HCT116 (cell line): ENCODE measurements at regions not wholly inside any gene's neighbourhood (a gene's known extent, or its start where the extent isn't known, plus 50 kb on each side); places are given as distances from the start of the nearest gene placed in this dataset.

ENCODE experiments used
- ATAC-seq: fragments of 200-7000 bp; cut with Tn5 transposase; 2 replicates; pipeline ENCODE4 v1.9.1; 2020; ENCODE audit warnings: mild to moderate bottlenecking, moderate library complexity
- BruUV-seq: library from RNA; stranded (reverse); fragments of 400-500 nt; replicated peaks from 2 replicates; lab custom pipeline; 2021; lab: Mats Ljungman, UMichigan
- CTCF ChIA-PET: fragments of 300-600 bp; sonication (Branson Sonifier 250); formaldehyde crosslinking; loops from one replicate; lab custom pipeline; 2021; ENCODE audit warnings: antibody characterized with exemption; lab: Charles Lee
- POLR2A ChIA-PET: fragments of 300-600, 350-600 bp; sonication (Branson Sonifier 250); formaldehyde crosslinking; loops from one replicate; lab custom pipeline; 2021; ENCODE audit warnings: antibody characterized with exemption; lab: Charles Lee
- RAD21 ChIA-PET, 2 experiments: fragments of 300-600 bp; sonication (Branson Sonifier 250); formaldehyde crosslinking; loops; one replicate each; lab custom pipeline; 2023; ENCODE audit warnings: low total read pairs in 2 of 2; ENCODE audit not compliant: uncharacterized antibody in 2 of 2, unreplicated experiment in 2 of 2, low non-redundant PET in 1 of 2; lab: Charles Lee
- DNase-seq: peaks from one replicate; pipeline ENCODE4 v3.0.0-alpha.2; 2010; ENCODE audit warnings: low read depth, low spot score
- H2AFZ ChIP-seq: fragments of 200-600 bp; shearing (Covaris generic), sonication (generic); 2 replicates; pipeline ENCODE4 v1.6.1; 2017; ENCODE audit warnings: low read depth, mixed run types, mixed read lengths, antibody characterized with exemption, low read length; ENCODE audit not compliant: poor library complexity, severe bottlenecking
- H3K27ac ChIP-seq: 2 replicates; pipeline ENCODE4 v1.5.1; 2012; ENCODE audit warnings: low read depth, low read length
- H3K27me3 ChIP-seq: fragments of 200-600 bp; sonication (generic); 2 replicates; pipeline ENCODE4 v1.6.1; 2016; ENCODE audit warnings: mixed run types, low read length, mixed read lengths; ENCODE audit not compliant: insufficient read depth
- H3K36me3 ChIP-seq, 2 experiments: fragments of 200-500 bp in 1 of 2; fragments of 200-600 bp in 1 of 2; sonication (Bioruptor generic) in 1 of 2; sonication (generic) in 1 of 2; 2 replicates each; pipeline versions ENCODE4 v1.5.1 to v1.6.1; 2014 to 2016; ENCODE audit warnings: low read length in 2 of 2, inconsistent platforms in 1 of 2, mixed read lengths in 1 of 2, mixed run types in 1 of 2; ENCODE audit not compliant: insufficient read depth in 2 of 2, control insufficient read depth in 1 of 2
- H3K4me1 ChIP-seq, 2 experiments: fragments of 200-600 bp in 1 of 2; sonication (generic) in 1 of 2; 2 replicates each; pipeline versions ENCODE4 v1.5.1 to v1.6.1; 2012 to 2017; ENCODE audit warnings: low read length in 2 of 2, inconsistent platforms in 1 of 2, mild to moderate bottlenecking in 1 of 2, mixed read lengths in 1 of 2, mixed run types in 1 of 2, moderate library complexity in 1 of 2; ENCODE audit not compliant: insufficient read depth in 2 of 2, control insufficient read depth in 1 of 2
- H3K4me2 ChIP-seq: fragments of 200-600 bp; sonication (generic); 2 replicates; pipeline ENCODE4 v1.6.1; 2017; ENCODE audit warnings: mixed run types, low read length, mixed read lengths
- H3K4me3 ChIP-seq, 2 experiments: fragments of 200-600 bp in 1 of 2; sonication (generic) in 1 of 2; replicated peaks in 1 of 2; 2 replicates each; pipeline ENCODE4 v1.5.1; 2011 to 2016; ENCODE audit warnings: low read length in 2 of 2, control low read depth in 1 of 2, low read depth in 1 of 2, mild to moderate bottlenecking in 1 of 2, mixed read lengths in 1 of 2, mixed run types in 1 of 2
- H3K79me2 ChIP-seq: fragments of 200-600 bp; sonication (generic); 2 replicates; pipeline ENCODE4 v1.6.1; 2017; ENCODE audit warnings: mild to moderate bottlenecking, mixed run types, low read length, moderate library complexity, mixed read lengths; ENCODE audit not compliant: insufficient read depth
- H3K9ac ChIP-seq: fragments of 200-600 bp; sonication (generic); 2 replicates; pipeline ENCODE4 v1.6.1; 2016; ENCODE audit warnings: low read length, mixed read lengths
- H3K9me2 ChIP-seq: fragments of 200-600 bp; sonication (generic), shearing (Covaris generic); 2 replicates; pipeline ENCODE4 v1.6.1; 2017; ENCODE audit warnings: mixed run types, mild to moderate bottlenecking, moderate library complexity; ENCODE audit not compliant: insufficient read depth
- H3K9me3 ChIP-seq, 2 experiments: fragments of 200-500 bp in 1 of 2; fragments of 200-600 bp in 1 of 2; sonication (Bioruptor generic) in 1 of 2; sonication (generic) in 1 of 2; 2 replicates each; pipeline ENCODE4 v1.6.1; 2014 to 2017; ENCODE audit warnings: low read length in 2 of 2, mixed read lengths in 2 of 2, inconsistent platforms in 1 of 2, low read depth in 1 of 2, mild to moderate bottlenecking in 1 of 2, mixed run types in 1 of 2, moderate library complexity in 1 of 2; ENCODE audit not compliant: control insufficient read depth in 1 of 2, insufficient read depth in 1 of 2
- H4K20me1 ChIP-seq: fragments of 200-600 bp; sonication (generic), shearing (Covaris generic); 2 replicates; pipeline ENCODE4 v1.6.1; 2017; ENCODE audit warnings: mixed run types, mild to moderate bottlenecking, moderate library complexity; ENCODE audit not compliant: insufficient read depth
- ATF3 ChIP-seq: IDR thresholded peaks from 2 replicates; pipeline ENCODE4 v1.6.1; 2012
- CBX3 ChIP-seq: IDR thresholded peaks from 2 replicates; pipeline ENCODE4 v1.6.1; 2012; ENCODE audit warnings: low read depth
- CEBPB ChIP-seq: IDR thresholded peaks from 2 replicates; pipeline ENCODE4 v1.6.1; 2012; ENCODE audit warnings: low read depth
- CTCF ChIP-seq, 3 experiments: fragments of 200-600 bp in 1 of 3; sonication (generic) in 1 of 3; IDR thresholded peaks in 2 of 3; conservative IDR thresholded peaks in 1 of 3; 2 replicates each; pipeline ENCODE4 v1.5.1; 2012 to 2017; ENCODE audit warnings: low read depth in 2 of 3, low read length in 2 of 3, antibody characterized with exemption in 1 of 3, borderline replicate concordance in 1 of 3, control low read depth in 1 of 3, mild to moderate bottlenecking in 1 of 3, mixed read lengths in 1 of 3, mixed run types in 1 of 3, moderate library complexity in 1 of 3; ENCODE audit not compliant: insufficient read depth in 1 of 3
- ELF1 ChIP-seq: IDR thresholded peaks from 2 replicates; pipeline ENCODE4 v1.6.1; 2012; ENCODE audit warnings: low read depth, borderline replicate concordance
- EZH2 ChIP-seq: fragments of 200-600 bp; sonication (generic); IDR thresholded peaks from 2 replicates; pipeline ENCODE4 v1.6.1; 2017; ENCODE audit warnings: antibody characterized with exemption, mixed run types
- EZH2phosphoT487 ChIP-seq: fragments of 200-600 bp; IDR thresholded peaks from 2 replicates; pipeline ENCODE4 v1.6.1; 2018; ENCODE audit warnings: antibody characterized with exemption, borderline replicate concordance
- FOSL1 ChIP-seq: IDR thresholded peaks from 2 replicates; pipeline ENCODE4 v1.6.1; 2012; ENCODE audit warnings: low read depth
- JUND ChIP-seq: IDR thresholded peaks from 2 replicates; pipeline ENCODE4 v1.6.1; 2012
- POLR2A ChIP-seq: IDR thresholded peaks from 2 replicates; pipeline ENCODE4 v1.7.0; 2011; ENCODE audit warnings: borderline replicate concordance; ENCODE audit not compliant: insufficient read depth, insufficient read length; ENCODE audit errors: extremely low read depth
- RAD21 ChIP-seq: IDR thresholded peaks from 2 replicates; pipeline ENCODE4 v1.6.1; 2012; ENCODE audit warnings: low read depth, mild to moderate bottlenecking
- REST ChIP-seq: IDR thresholded peaks from 2 replicates; pipeline ENCODE4 v1.6.1; 2012; ENCODE audit warnings: low read depth
- SIN3A ChIP-seq: IDR thresholded peaks from 2 replicates; pipeline ENCODE4 v1.6.1; 2012; ENCODE audit warnings: low read depth
- TCF7L2 ChIP-seq: IDR thresholded peaks from 2 replicates; pipeline ENCODE4 v1.7.0; 2011; ENCODE audit warnings: borderline replicate concordance, inconsistent platforms; ENCODE audit not compliant: insufficient read depth, insufficient read length; ENCODE audit errors: extremely low read depth
- ZNF274 ChIP-seq: fragments of 200-500 bp; sonication (Bioruptor generic); IDR thresholded peaks from 2 replicates; pipeline ENCODE4 v1.6.1; 2014; ENCODE audit warnings: mild to moderate bottlenecking, low read depth, low read length, inconsistent platforms
- intact Hi-C: fragments of 100-400 bp; cut with micrococcal nuclease; formaldehyde crosslinking; loops from 2 replicates; pipeline ENCODE4 v1.10.0; 2022

- H4K20me1 ChIP-seq, result no peaks in the 10 kb centered on the region
- no peak overlapping the region for H3K4me2 ChIP-seq
- ATAC-seq (no peak), DNase-seq (no peak)
- H3K27me3 ChIP-seq, result no peaks in the 10 kb centered on the region
- RAD21 ChIA-PET, result no interaction called here
- no peak overlapping the region for H3K4me3 ChIP-seq
- H3K9ac ChIP-seq, result no peak overlapping the region
- H3K79me2 ChIP-seq, result no peaks in the 10 kb centered on the region
- TF ChIP-seq EZH2phosphoT487, result no peak
- H3K9me3 ChIP-seq, result peaks cover 8 to 10% of the 10 kb centered on the region in 2 experiments; a peak in 2 of 4 replicates
- intact Hi-C loops, result no loop called here
- no TSS peak for BruUV-seq
- no peaks in the 10 kb centered on the region for H3K9me2 ChIP-seq
- H3K36me3 ChIP-seq, result no peaks in the 10 kb centered on the region
- POLR2A ChIA-PET, result no interaction called here
- no peak overlapping the region for H3K27ac ChIP-seq
- H3K4me1 ChIP-seq, result no peaks in the 10 kb centered on the region
- H2AFZ ChIP-seq, result no peak overlapping the region
- CTCF ChIA-PET, result no interaction called here
Observed at GRCh38 chr6:51300510-51300909, 481.8 kb downstream of the TFAP2B start.

- no peak overlapping the region for H3K9ac ChIP-seq
- H3K4me2 ChIP-seq, result no peak overlapping the region
- ATAC-seq (no peak), DNase-seq (no peak)
- H3K79me2 ChIP-seq, result no peaks in the 10 kb centered on the region
- BruUV-seq, result no TSS peak
- H3K4me3 ChIP-seq, result no peak overlapping the region
- H3K4me1 ChIP-seq, result no peaks in the 10 kb centered on the region
- ChIA-PET RAD21 (no interaction called here), CTCF (no interaction called here), POLR2A (no interaction called here)
- H3K27me3 ChIP-seq, result no peaks in the 10 kb centered on the region
- H3K9me3 ChIP-seq, result peaks cover 6 to 7% of the 10 kb centered on the region in 2 experiments; a peak in 2 of 4 replicates
- no peaks in the 10 kb centered on the region for H3K36me3 ChIP-seq
- no peaks in the 10 kb centered on the region for H3K9me2 ChIP-seq
- intact Hi-C loops, result no loop called here
- H3K27ac ChIP-seq, result no peak overlapping the region
- H4K20me1 ChIP-seq, result no peaks in the 10 kb centered on the region
- H2AFZ ChIP-seq, result no peak overlapping the region
- TF ChIP-seq ELF1, result no peak
- no peak for TF ChIP-seq ATF3
- TF ChIP-seq RAD21, result no peak
- TF ChIP-seq FOSL1, result no peak
- no peak for TF ChIP-seq EZH2
- TF ChIP-seq CTCF (IDR thresholded peaks at IDR 0.05 in 2 of 3, conservative IDR thresholded peaks at IDR 0.05 in 1 of 3; ENCODE audit: borderline replicate concordance in 1 of 3, insufficient read depth in 1 of 3, low read depth in 2 of 3, low read length in 2 of 3), result no peak
- TF ChIP-seq TCF7L2, result no peak
- TF ChIP-seq CEBPB, result no peak
- TF ChIP-seq JUND, result no peak
- TF ChIP-seq REST, result no peak
- no peak for TF ChIP-seq SIN3A
- no peak for TF ChIP-seq POLR2A
- TF ChIP-seq ZNF274, result no peak
- TF ChIP-seq CBX3, result no peak
Observed at GRCh38 chr6:51301962-51302361, 483.3 kb downstream of the TFAP2B start.
